ENCODE measurements at regions not wholly inside any gene's neighbourhood (a gene's known extent, or its start where the extent isn't known, plus 50 kb on each side); places are given as distances from the start of the nearest gene placed in this dataset.

DNA sequence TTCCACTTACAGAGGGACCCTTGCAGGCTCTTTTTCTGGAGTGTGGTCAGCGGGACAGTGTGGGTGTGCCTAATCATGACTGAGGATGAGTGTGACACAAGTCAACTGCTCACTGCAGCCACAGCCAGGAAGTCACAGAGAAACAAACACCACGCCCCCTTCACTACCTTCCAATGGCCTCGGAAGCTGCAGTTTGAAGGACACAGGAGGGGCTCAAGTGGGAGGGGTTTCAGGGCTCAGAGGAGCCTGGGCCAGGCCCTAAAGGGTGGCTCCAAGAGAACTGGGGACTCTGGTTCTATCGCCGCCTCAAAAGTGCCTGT lies 116.2 kb upstream of the SDK2 start:
- no peaks in the 10 kb centered on the region for H3K27me3 Mint-ChIP-seq
- no peaks in the 10 kb centered on the region for H3K9me3 Mint-ChIP-seq
- ChIA-PET POLR2A (no interaction called here), CTCF (no interaction called here)
- peaks cover 6% of the 10 kb centered on the region for H3K4me1 Mint-ChIP-seq (ENCODE audit: low read depth)
- no peaks in the 10 kb centered on the region for H3K36me3 Mint-ChIP-seq (ENCODE audit: low read depth)
- intact Hi-C loops (cut with micrococcal nuclease): no loop called here
- H3K27ac Mint-ChIP-seq: no peak overlapping the region
- no peak for TF ChIP-seq CTCF (IDR thresholded peaks at IDR 0.05)
- ATAC-seq (peak; percentile 37), DNase-seq (peak; percentile 7)
- H3K4me3 Mint-ChIP-seq: no peak overlapping the region

GRCh38 chr17:73765824-73766563 lies 121.7 kb upstream of the SDK2 start:
- Mint-ChIP-seq H3K4me3 (no peak overlapping the region), H3K9me3 (no peaks in the 10 kb centered on the region), H3K27me3 (no peaks in the 10 kb centered on the region), H3K36me3 (ENCODE audit: low read depth) (no peaks in the 10 kb centered on the region), H3K27ac (no peak overlapping the region), H3K4me1 (ENCODE audit: low read depth) (no peaks in the 10 kb centered on the region)
- TF ChIP-seq CTCF (IDR thresholded peaks at IDR 0.05): no peak
- CTCF ChIA-PET: interaction anchor here (1.3 kb wide), 1 partner anchor 7 kb away, joined by 3 read pairs; no protein-coding TSS in a partner anchor
- DNase-seq (no peak), ATAC-seq (no peak)
- POLR2A ChIA-PET: no interaction called here
- intact Hi-C loops (cut with micrococcal nuclease): no loop called here

GRCh38 chr17:73767696-73768095 lies 123.5 kb upstream of the SDK2 start:
- H3K4me1 Mint-ChIP-seq (ENCODE audit: low read depth): no peaks in the 10 kb centered on the region
- no peak overlapping the region for H3K27ac Mint-ChIP-seq
- no peak for ATAC-seq
- no peaks in the 10 kb centered on the region for H3K27me3 Mint-ChIP-seq
- ChIA-PET POLR2A (no interaction called here), CTCF (no interaction called here)
- no peak for DNase-seq
- TF ChIP-seq CTCF (IDR thresholded peaks at IDR 0.05): no peak
- intact Hi-C loops (cut with micrococcal nuclease): no loop called here
- no peaks in the 10 kb centered on the region for H3K9me3 Mint-ChIP-seq
- H3K36me3 Mint-ChIP-seq (ENCODE audit: low read depth): no peaks in the 10 kb centered on the region
- no peak overlapping the region for H3K4me3 Mint-ChIP-seq

GRCh38 chr17:73768691-73769090 lies 124.4 kb upstream of the SDK2 start:
- Mint-ChIP-seq H3K27me3 (no peaks in the 10 kb centered on the region), H3K4me3 (no peak overlapping the region), H3K9me3 (no peaks in the 10 kb centered on the region), H3K27ac (no peak overlapping the region), H3K4me1 (ENCODE audit: low read depth) (no peaks in the 10 kb centered on the region), H3K36me3 (ENCODE audit: low read depth) (no peaks in the 10 kb centered on the region)
- intact Hi-C loops (cut with micrococcal nuclease): no loop called here
- ChIA-PET POLR2A (no interaction called here), CTCF (no interaction called here)
- TF ChIP-seq CTCF (IDR thresholded peaks at IDR 0.05): no peak
- DNase-seq (no peak), ATAC-seq (no peak)

GRCh38 chr17:73769479-73769878 lies 125.2 kb upstream of the SDK2 start:
- POLR2A ChIA-PET: no interaction called here
- Mint-ChIP-seq H3K27me3 (no peaks in the 10 kb centered on the region), H3K9me3 (no peaks in the 10 kb centered on the region), H3K36me3 (ENCODE audit: low read depth) (no peaks in the 10 kb centered on the region), H3K4me3 (no peak overlapping the region), H3K4me1 (ENCODE audit: low read depth) (no peaks in the 10 kb centered on the region), H3K27ac (no peak overlapping the region)
- intact Hi-C loops (cut with micrococcal nuclease): no loop called here
- DNase-seq: no peak
- ATAC-seq: no peak
- CTCF ChIA-PET: no interaction called here
- no peak for TF ChIP-seq CTCF (IDR thresholded peaks at IDR 0.05)

Measured in activated CD8-positive, alpha-beta T cell treated with anti-CD3 and anti-CD28 coated beads for 36 hours (primary cell).